Colonic mucosa (tissue), 4 donors: ENCODE measurements at regions not wholly inside any gene's neighbourhood (a gene's known extent, or its start where the extent isn't known, plus 50 kb on each side); places are given as distances from the start of the nearest gene placed in this dataset.

Source experiments
- DNase-seq: peaks from one replicate; pipeline ENCODE4 v3.0.0-alpha.2; 2020
- H3K27ac ChIP-seq: fragments of 200-600 bp; one replicate; pipeline ENCODE4 v1.8.0; 2021
- H3K27me3 ChIP-seq: fragments of 200-600 bp; one replicate; pipeline ENCODE4 v1.8.0; 2021
- H3K36me3 ChIP-seq: fragments of 200-600 bp; one replicate; pipeline ENCODE4 v1.8.0; 2021
- H3K4me1 ChIP-seq: fragments of 200-600 bp; one replicate; pipeline ENCODE4 v1.8.0; 2021; ENCODE audit warnings: mild to moderate bottlenecking
- H3K4me3 ChIP-seq: fragments of 200-600 bp; one replicate; pipeline ENCODE4 v1.8.0; 2021
- H3K9ac ChIP-seq, 2 donors: one replicate each; pipeline ENCODE4 v1.7.0; 2013; ENCODE audit warnings: control low read depth in 2 of 2, low read depth in 2 of 2, low read length in 2 of 2
- H3K9me3 ChIP-seq: fragments of 200-600 bp; one replicate; pipeline ENCODE4 v1.8.0; 2021
- intact Hi-C: fragments of 100-400 bp; cut with DNase I; formaldehyde crosslinking; loops from one replicate; pipeline ENCODE4 v1.14.1; 2022
- TF ChIP-seq, protein P1 (sequence below): fragments of 200-600 bp; IDR thresholded peaks from one replicate; pipeline ENCODE4 v1.8.0; 2022; ENCODE audit warnings: antibody characterized with exemption, mild to moderate bottlenecking
- donor health status: healthy.
- donor health status: DM: no; HTN: no; CAD: no.
- donor health status: DM: no; HTN: no; CAD: no.

DNA sequence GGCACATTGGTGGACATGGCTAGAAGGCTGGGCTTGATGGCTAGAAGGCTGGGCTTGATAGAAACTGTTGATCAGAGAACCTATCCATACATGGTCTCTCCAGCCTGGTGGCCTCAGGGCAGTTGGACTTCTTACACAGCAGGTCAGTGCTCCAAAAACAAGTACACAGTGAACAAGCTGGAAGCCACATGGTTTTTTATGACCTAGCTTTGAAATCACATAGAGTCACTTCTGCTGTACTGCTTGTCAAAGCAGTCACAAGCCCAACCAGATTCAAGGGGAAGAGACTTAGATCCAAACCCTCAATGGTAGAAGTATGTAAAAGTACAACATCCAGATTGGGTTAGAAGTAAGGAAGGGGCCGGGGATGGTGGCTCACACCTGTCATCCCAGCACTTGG is 89.4 kb upstream of the HES1 start:
- H3K27ac ChIP-seq: no peak overlapping the region
- no peak for DNase-seq
- no peak overlapping the region for H3K9ac ChIP-seq
- TF ChIP-seq, protein P1, sequence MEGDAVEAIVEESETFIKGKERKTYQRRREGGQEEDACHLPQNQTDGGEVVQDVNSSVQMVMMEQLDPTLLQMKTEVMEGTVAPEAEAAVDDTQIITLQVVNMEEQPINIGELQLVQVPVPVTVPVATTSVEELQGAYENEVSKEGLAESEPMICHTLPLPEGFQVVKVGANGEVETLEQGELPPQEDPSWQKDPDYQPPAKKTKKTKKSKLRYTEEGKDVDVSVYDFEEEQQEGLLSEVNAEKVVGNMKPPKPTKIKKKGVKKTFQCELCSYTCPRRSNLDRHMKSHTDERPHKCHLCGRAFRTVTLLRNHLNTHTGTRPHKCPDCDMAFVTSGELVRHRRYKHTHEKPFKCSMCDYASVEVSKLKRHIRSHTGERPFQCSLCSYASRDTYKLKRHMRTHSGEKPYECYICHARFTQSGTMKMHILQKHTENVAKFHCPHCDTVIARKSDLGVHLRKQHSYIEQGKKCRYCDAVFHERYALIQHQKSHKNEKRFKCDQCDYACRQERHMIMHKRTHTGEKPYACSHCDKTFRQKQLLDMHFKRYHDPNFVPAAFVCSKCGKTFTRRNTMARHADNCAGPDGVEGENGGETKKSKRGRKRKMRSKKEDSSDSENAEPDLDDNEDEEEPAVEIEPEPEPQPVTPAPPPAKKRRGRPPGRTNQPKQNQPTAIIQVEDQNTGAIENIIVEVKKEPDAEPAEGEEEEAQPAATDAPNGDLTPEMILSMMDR: no peak
- peaks cover 8% of the 10 kb centered on the region for H3K4me1 ChIP-seq
- intact Hi-C loops: no loop called here
- H3K4me3 ChIP-seq: no peak overlapping the region
- no peaks in the 10 kb centered on the region for H3K36me3 ChIP-seq
- no peaks in the 10 kb centered on the region for H3K9me3 ChIP-seq
- no peaks in the 10 kb centered on the region for H3K27me3 ChIP-seq

DNA sequence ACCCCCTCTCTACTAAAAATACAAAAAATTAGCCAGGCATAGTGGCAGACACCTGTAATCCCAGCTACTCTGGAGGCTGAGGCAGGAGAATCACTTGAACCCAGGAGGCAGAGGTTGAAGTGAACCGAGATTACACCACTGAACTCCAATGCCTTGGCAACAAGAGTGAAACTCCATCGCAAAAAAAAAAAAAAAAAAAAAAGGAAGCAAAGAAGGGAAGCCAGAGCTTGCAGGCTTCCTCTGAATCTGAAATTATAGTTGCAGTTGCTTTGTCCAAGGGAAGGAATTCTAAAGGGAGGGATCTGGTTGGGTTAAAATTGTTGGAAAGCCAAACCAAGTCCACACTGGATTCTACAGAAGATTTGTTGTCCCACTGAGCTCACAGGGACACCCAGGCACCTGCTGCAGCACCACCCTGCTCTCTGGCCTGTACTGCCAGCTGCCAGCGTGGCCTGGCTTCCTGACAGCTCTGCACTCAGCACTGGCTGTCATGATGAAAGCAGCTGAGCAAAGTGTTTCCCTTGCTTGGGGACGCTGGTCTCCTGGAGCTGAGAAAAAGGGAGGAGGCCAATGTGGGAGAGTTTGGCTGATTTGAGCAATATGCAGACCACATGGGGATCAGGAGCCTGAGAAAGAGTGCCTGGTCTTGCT is 88.8 kb upstream of the HES1 start:
- peak; percentile 78 for DNase-seq
- peak overlapping the region in 1 of 2 donors; percentile 54 for H3K9ac ChIP-seq
- H3K9me3 ChIP-seq: no peaks in the 10 kb centered on the region
- peaks cover 8% of the 10 kb centered on the region for H3K4me1 ChIP-seq
- no peaks in the 10 kb centered on the region for H3K27me3 ChIP-seq
- H3K4me3 ChIP-seq: no peak overlapping the region
- intact Hi-C loops: no loop called here
- H3K36me3 ChIP-seq: no peaks in the 10 kb centered on the region
- H3K27ac ChIP-seq: peak overlapping the region; percentile 37
- TF ChIP-seq, protein P1: no peak

DNA sequence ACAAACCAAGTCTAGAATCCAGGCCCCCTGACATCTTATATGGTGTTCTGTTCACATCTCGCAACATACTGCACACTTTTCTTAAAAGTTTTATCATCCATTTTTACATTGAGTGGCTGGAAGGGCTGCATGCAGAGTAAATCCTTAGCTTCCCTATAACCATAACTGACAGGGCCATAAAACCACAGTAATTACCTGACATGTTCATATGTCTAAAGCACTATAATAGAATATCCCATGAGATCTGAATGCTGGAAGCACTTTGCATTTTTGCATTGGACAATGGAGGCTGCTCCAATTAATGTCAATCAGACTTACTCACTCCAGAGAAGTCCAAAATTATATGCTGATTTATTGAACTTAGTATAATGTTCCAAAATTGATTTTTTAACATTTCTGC is 86.6 kb upstream of the HES1 start:
- no peak overlapping the region for H3K4me3 ChIP-seq

DNA sequence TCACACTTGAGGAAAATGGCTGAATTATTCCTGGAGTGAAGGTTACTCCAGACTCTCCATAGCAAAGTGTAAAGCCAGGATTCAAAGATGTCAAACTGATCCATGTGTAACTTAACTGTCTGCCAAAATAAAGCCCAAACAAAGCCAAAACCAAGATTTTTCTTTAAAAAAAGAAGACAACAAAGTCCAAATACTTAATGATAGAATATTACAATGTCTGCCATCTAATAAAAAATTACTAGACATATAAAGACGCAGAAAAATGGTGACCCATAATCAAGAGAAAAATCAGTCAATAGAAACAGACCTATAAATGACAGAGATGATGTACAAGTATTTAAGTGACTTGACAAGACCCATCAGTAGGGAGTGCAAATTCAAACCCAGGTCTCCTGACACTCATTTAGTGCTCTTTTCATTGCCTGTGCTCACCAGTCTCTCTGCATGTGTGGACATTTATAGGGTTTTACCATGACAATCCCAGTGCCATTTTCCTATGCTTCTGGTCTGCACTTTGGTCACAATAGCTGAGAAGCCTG is 85.1 kb upstream of the HES1 start:
- no peak overlapping the region for H3K9ac ChIP-seq
- no peaks in the 10 kb centered on the region for H3K9me3 ChIP-seq
- H3K4me3 ChIP-seq: no peak overlapping the region
- H3K27ac ChIP-seq: peak overlapping the region; percentile 51
- intact Hi-C loops: no loop called here
- DNase-seq: no peak
- H3K27me3 ChIP-seq: no peaks in the 10 kb centered on the region
- H3K4me1 ChIP-seq: peaks cover 8% of the 10 kb centered on the region
- TF ChIP-seq, protein P1: no peak
- no peaks in the 10 kb centered on the region for H3K36me3 ChIP-seq

More for the DNA sequence above, 86.6 kb upstream of the HES1 start:
- TF ChIP-seq, protein P1: no peak
- no peak overlapping the region for H3K27ac ChIP-seq
- DNase-seq: no peak
- intact Hi-C loops: no loop called here
- no peak overlapping the region for H3K9ac ChIP-seq
- no peaks in the 10 kb centered on the region for H3K36me3 ChIP-seq
- H3K4me1 ChIP-seq: peaks cover 8% of the 10 kb centered on the region
- no peaks in the 10 kb centered on the region for H3K9me3 ChIP-seq
- no peaks in the 10 kb centered on the region for H3K27me3 ChIP-seq

DNA sequence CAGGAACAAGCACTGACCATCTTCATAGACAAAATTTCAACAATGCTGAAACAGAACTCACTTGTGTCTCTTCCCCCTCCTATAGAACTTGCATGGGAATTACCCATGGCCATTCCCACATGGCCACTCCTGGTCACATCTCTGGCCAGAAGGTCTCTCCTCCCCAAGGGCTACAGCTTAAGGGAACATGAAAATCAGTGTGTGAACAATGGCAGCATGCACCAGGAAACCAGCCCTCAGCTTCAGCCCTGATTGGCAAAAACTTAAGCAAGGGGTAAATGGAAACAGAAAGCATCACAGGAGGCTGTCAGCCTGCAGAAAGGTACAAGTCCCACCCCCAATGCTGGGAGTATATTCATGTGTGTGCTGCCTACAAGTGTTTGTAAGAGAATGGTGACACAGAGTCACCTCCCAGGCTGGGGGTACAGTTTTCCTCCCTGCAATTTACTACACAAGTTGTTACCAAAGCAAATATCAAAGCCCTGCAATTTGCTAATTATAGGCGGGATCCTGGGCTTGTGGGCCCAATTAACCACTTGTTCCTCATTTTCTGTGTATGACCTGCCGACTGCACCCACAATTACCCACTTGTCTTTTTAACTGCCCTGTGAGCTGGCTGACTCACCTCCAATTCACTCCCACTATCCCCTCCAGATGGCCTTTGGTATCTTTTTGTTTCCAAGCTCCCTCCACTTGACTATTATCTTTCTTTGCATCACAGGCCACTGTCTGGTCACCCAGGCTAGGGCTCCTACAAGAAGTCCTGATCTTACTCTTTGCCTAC is 84.4 kb upstream of the HES1 start:
- Histone ChIP-seq H3K9me3 (no peaks in the 10 kb centered on the region), H3K27me3 (no peaks in the 10 kb centered on the region), H3K36me3 (no peaks in the 10 kb centered on the region), H3K9ac (peak overlapping the region in 1 of 2 donors; percentile 49), H3K27ac (peak overlapping the region; percentile 51), H3K4me1 (peaks cover 8% of the 10 kb centered on the region), H3K4me3 (no peak overlapping the region)
- DNase-seq: peak; percentile 62
- TF ChIP-seq, protein P1: no peak
- intact Hi-C loops: no loop called here
